SK-N-SH treated with all-trans-retinoic acid at 6 μM for 48 hours (cell line): ENCODE measurements at regions not wholly inside any gene's neighbourhood (a gene's known extent, or its start where the extent isn't known, plus 50 kb on each side); places are given as distances from the start of the nearest gene placed in this dataset.

Experiments
- CSRNP3 ChIP-seq: fragments of 250-450 bp; sonication (Bioruptor Pico); IDR thresholded peaks from 2 replicates; pipeline ENCODE4 v1.5.1; 2021; ENCODE audit warnings: mild to moderate bottlenecking, moderate library complexity
- ESRRG ChIP-seq: fragments of 250-450 bp; sonication (Bioruptor Pico); IDR thresholded peaks from 2 replicates; pipeline ENCODE4 v1.6.1; 2021; ENCODE audit warnings: mild to moderate bottlenecking
- ISL1 ChIP-seq: fragments of 250-450 bp; sonication (Bioruptor Pico); IDR thresholded peaks from 2 replicates; pipeline ENCODE4 v2.1.2; 2022; ENCODE audit warnings: mild to moderate bottlenecking, moderate library complexity
- PATZ1 ChIP-seq: fragments of 250-450 bp; sonication (Bioruptor Pico); IDR thresholded peaks from 2 replicates; pipeline ENCODE4 v1.8.0; 2020; ENCODE audit warnings: mild to moderate bottlenecking, moderate library complexity, borderline replicate concordance
- PPARA ChIP-seq: fragments of 250-450 bp; sonication (Bioruptor Pico); IDR thresholded peaks from 2 replicates; pipeline ENCODE4 v1.5.0; 2020; ENCODE audit warnings: mild to moderate bottlenecking, borderline replicate concordance
- RARB ChIP-seq: fragments of 250-450 bp; sonication (Bioruptor Pico); IDR thresholded peaks from 2 replicates; pipeline ENCODE4 v1.8.0; 2021; ENCODE audit warnings: mild to moderate bottlenecking, moderate library complexity
- SNAI2 ChIP-seq: fragments of 250-450 bp; sonication (Bioruptor Pico); IDR thresholded peaks from 2 replicates; pipeline ENCODE4 v1.5.0; 2020; ENCODE audit warnings: mild to moderate bottlenecking, moderate library complexity
- TOX ChIP-seq: fragments of 250-450 bp; sonication (Bioruptor Pico); IDR thresholded peaks from 2 replicates; pipeline ENCODE4 v1.8.0; 2021; ENCODE audit warnings: mild to moderate bottlenecking, moderate library complexity, borderline replicate concordance
- ZC3H10 ChIP-seq: fragments of 250-450 bp; sonication (Bioruptor Pico); IDR thresholded peaks from 2 replicates; pipeline ENCODE4 v1.5.1; 2021; ENCODE audit warnings: mild to moderate bottlenecking, moderate library complexity
- ZFP3 ChIP-seq: fragments of 250-450 bp; sonication (Bioruptor Pico); IDR thresholded peaks from 2 replicates; pipeline ENCODE4 v1.5.0; 2020; ENCODE audit warnings: mild to moderate bottlenecking, moderate library complexity
- ZFP30 ChIP-seq: fragments of 450-650 bp; formaldehyde crosslinking; IDR thresholded peaks from 2 replicates; pipeline ENCODE4 v1.5.0; 2022; ENCODE audit warnings: mild to moderate bottlenecking, moderate library complexity
- TF ChIP-seq, protein P1 (sequence below): fragments of 250-450 bp; sonication (Bioruptor Pico); IDR thresholded peaks from 2 replicates; pipeline ENCODE4 v1.5.1; 2020; ENCODE audit warnings: low read depth, mild to moderate bottlenecking, moderate library complexity

- TF ChIP-seq PATZ1 (CRISPR knock-in tag), result no peak
- no peak for TF ChIP-seq RARB (CRISPR knock-in tag)
- TF ChIP-seq, protein P1, sequence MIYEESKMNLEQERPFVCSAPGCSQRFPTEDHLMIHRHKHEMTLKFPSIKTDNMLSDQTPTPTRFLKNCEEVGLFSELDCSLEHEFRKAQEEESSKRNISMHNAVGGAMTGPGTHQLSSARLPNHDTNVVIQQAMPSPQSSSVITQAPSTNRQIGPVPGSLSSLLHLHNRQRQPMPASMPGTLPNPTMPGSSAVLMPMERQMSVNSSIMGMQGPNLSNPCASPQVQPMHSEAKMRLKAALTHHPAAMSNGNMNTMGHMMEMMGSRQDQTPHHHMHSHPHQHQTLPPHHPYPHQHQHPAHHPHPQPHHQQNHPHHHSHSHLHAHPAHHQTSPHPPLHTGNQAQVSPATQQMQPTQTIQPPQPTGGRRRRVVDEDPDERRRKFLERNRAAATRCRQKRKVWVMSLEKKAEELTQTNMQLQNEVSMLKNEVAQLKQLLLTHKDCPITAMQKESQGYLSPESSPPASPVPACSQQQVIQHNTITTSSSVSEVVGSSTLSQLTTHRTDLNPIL, result no peak
- TF ChIP-seq ZFP3 (CRISPR knock-in tag), result no peak
- TF ChIP-seq CSRNP3 (CRISPR knock-in tag), result no peak
- no peak for TF ChIP-seq ZFP30 (CRISPR knock-in tag)
- no peak for TF ChIP-seq ZC3H10 (CRISPR knock-in tag)
- TF ChIP-seq ESRRG (CRISPR knock-in tag), result no peak
- no peak for TF ChIP-seq ISL1 (CRISPR knock-in tag)
- no peak for TF ChIP-seq TOX (CRISPR knock-in tag)
- TF ChIP-seq SNAI2, result no peak
- no peak for TF ChIP-seq PPARA
Measured at GRCh38 chr6:22401206-22401605, 104.4 kb upstream of the PRL start.
